SH-SY5Y (cell line): ENCODE measurements at regions not wholly inside any gene's neighbourhood (a gene's known extent, or its start where the extent isn't known, plus 50 kb on each side); places are given as distances from the start of the nearest gene placed in this dataset.
A peak's percentile ranks its signal among the peaks of the same experiment; 100 is the strongest.

Source experiments
- GATA2 ChIP-seq: IDR thresholded peaks from 2 replicates; pipeline ENCODE4 v1.6.1; 2011; ENCODE audit warnings: mild to moderate bottlenecking, low read depth, low read length
- GATA3 ChIP-seq: IDR thresholded peaks from 2 replicates; pipeline ENCODE4 v1.6.1; 2011; ENCODE audit warnings: low read depth, mild to moderate bottlenecking, low read length, moderate library complexity

DNA sequence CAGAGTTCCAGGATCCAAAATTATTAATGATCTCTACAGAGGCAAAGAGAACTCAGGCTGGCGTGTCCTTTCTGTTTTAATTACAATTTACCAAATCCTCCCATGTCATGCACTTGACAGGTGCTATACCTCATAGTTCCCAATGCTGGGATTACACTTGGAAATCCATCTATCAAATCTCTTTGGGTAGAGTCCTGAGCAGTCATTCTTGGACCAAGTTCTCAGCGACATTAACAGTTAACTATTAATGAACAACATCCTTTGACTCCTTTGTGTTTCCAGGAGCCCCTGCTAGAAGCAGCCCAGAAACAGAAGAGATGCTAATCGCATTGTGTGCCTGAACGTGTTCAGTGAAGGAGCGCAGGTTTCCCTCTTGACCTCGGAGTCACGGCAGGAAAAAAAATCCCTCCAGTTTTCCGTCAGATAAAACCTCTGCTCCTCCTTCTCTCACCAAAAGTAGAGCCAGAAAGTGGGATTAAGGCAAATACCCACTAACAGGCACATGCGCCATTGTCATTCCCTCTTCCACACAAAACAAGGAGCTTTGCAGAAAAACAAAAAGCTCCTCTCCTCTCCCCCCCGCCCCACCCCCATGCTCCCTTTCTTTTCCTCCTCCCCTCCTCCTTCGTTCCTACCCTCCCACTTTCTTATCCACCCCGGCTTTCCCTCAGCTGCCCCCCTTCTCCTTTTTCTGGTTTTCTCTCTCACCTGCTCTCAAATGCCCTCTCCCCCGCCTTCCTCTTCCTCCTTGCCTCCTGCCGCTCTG lies 224.7 kb downstream of the ZIC5 start:
- no peak for TF ChIP-seq GATA2
- no peak for TF ChIP-seq GATA3

DNA sequence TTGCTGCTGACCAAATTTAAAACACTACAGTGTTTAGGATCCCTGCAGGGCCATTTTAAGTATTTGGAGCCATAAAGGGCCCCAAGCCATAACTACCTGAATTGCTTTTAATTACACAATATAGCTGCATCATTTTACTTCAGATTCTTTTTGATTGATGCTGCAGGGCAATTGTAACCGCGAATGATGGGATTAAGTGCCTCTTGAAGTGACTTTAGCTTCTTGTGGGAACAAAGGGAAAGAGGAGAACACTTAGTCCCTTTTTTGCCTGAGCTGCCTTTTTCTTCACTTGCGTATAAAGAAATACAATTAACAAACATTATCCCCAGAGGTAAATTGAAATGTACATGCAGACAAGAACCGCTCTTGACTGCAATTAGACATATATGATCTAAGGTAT lies 228.5 kb downstream of the ZIC5 start:
- TF ChIP-seq GATA2 (no peak), GATA3 (no peak)

DNA sequence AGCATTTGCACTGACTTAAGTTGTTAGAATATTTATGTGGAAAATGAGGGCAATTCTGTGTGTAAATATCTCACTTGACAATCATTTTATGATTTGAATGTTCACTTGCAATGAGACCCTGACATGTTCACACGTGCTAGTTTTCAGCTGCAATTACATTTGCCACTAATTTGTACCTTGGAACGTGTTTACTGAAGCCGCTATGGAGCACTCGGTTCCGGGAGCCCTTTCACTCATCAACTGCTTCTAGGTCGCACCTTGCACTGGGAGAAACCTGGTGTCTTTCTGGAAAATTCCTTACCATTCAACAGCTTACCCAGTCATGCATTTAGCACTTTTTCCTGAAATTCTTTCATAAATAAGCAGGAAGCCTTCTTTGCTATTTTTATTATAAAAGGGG lies 229.6 kb downstream of the ZIC5 start:
- no peak for TF ChIP-seq GATA2
- no peak for TF ChIP-seq GATA3

DNA sequence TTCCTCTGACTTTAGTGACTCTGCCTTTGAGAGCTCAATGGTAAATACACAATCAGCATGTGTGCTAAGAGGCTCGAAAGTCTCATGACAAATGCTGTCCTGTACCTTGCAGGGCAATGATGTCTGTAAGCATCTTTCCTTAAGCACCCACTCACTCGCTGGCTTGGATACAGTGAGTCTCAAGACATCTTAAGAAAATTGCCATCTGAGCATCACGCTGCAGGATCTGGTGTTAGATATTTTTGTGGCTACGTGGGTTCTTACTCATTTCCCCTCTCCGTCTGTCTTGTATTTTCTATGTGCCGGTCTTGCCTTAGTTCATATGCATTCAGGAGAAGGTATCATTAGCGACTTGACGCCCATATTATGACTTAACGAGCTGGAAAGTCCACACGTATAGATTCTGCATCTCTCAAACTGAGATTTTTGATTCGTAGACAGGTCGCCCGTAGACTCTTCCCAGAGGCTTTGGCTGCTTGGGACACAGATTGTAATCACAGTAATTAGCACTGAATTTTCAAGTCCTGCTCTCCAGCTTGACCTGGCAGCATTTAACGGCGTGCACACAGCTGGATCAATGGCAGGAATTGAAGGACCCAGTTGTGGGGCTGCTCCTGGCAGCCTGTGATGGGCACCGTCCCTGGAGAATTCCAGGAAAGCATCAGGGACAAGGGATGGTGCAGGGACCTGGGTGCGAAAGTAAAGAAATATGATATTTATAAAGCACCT lies 231.2 kb downstream of the ZIC5 start:
- no peak for TF ChIP-seq GATA3
- TF ChIP-seq GATA2, result peak; percentile 57

DNA sequence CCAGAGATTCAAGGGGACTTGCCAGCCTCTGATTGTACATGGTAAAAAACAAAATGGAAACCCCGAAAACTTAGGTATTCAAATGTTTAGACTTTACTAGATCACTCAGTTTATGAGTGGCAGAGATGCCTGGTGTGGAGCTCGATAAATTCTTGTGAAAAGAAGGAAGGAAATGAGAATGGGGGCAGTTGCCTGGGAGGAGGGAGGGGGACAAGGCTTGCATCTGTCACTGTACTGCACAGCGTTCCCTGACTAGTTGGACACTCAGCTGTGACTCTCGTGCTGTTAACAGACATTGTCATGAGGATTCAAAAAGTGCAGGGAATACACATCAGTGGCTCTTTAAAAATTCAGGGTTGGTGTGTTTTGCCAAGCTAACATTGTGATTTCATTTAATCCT lies 232.9 kb downstream of the ZIC5 start:
- TF ChIP-seq GATA2 (no peak), GATA3 (no peak)

DNA sequence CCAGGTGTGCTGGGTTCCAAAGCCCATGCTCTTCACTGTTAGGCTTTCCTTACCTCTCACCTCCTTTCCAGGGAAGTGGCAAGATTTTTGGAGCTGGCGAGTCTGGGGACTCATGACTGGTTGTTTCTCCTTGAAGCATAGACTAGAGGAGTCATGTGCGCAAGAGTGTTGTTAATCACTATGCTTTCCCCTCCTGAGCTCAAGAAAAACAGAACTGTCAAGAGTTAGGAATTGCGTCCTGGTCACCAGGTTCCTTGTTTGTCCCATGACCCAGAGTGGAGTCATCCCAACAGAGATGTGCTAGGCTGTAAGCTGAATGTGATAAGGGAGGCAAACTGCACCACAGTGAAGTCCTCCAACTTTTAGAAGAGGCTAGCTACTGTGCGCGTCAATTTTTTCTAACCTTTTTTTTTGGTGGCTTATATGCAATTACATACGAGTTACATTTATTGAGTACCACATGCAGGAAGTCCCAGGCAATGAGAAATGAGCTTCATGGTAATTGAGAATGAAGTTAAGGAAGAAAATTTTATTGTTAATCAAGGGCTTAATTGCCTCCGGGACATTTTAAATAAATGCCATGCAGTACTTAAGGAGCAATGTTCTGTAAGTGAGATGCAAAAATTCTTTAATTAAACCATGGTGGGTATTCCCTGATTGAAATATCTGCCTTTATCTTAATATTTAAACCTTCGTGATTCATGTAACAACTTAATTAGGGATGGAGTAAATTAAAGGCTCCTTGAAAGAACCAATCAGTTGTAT lies 233.9 kb downstream of the ZIC5 start:
- no peak for TF ChIP-seq GATA2

DNA sequence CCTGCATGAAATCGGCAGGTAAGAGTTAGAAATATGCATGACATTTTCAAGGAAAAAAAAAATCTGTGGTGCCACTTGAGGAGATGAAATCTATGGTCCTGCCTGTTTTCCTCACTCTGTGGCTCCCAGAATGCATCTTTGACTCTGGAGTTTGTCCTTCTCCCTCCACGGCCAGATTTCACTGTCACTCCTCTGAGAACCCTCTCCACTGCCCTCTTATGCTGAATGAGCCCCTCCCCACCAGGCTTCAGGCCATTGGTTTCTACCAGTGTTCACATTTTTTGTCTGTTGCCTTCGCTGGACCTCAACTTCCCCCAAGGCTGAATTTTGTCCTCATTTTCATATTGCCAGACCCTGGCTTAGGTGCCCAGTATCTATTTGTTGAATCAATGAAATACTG lies 235.0 kb downstream of the ZIC5 start:
- no peak for TF ChIP-seq GATA3
- no peak for TF ChIP-seq GATA2

DNA sequence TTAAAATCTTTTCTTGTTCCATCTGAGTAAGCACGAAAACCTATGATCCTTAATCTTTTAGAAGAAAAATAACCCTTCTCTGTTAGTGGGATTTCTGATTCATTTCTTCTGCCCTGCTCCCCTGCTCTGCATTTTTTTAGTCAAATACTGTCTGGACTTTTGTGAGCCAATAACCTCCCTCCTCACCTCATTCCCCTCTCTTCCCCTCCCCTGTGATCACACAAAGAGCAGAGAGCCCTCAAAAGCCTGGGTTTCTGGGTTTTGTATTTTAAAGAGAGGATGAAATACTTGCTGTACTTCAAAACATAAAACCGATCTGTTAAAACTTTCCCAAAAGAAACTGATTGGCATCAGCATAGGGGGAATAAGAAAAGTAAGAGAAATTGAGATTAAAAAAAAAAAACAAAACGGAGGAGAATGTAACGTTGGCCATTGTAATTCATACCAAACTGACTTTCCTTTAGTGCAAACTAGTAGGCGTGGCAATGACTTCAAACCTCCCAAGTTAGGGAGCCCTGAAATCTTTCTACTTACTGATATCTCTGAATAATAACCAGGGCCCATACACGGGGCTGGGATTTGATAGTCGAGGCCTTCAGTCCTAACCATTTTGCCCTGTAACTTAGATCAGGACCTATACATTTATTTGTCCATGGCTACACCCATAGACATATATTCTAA lies 232.9 kb downstream of the TM9SF2 start:
- TF ChIP-seq GATA3, result no peak
- TF ChIP-seq GATA2, result no peak

DNA sequence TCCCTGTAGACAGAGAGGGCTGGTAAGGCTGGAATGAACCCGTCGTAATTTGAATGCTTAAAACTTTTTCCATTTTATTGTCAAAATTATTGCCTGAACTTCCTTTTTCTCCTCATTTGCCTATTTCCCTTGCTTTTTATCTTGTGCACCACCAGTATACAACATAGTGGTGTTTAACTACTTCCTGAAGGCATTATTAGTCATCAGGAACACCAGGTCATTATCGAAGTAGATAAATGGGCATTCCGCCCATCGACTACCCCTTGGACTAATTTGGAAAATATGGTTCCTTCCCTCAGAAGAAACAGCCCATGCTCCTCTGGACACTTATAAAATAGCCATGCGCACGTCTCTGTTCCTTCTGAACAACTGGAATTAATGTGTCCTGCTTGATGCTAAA lies 232.1 kb downstream of the TM9SF2 start:
- no peak for TF ChIP-seq GATA2
- no peak for TF ChIP-seq GATA3

DNA sequence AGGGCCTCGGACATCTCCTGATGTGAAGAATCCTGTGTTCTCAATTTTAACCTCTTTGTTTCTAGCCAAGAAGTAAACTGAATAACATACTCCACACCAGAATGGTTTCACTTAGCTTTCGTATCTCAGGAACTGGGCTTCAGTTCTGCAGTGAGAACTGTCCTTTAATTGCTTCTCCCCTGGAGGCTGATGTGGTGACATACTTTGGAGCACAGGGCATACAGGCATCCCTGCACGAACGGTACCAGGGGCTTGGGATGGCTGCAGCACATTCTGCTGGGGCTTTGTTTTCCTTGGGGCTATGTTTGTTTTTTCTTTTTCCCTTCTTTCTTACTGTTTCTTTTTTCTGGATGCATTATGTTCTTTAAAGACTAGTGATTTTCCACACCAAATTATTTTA lies 230.5 kb downstream of the TM9SF2 start:
- TF ChIP-seq GATA2, result no peak
- no peak for TF ChIP-seq GATA3

DNA sequence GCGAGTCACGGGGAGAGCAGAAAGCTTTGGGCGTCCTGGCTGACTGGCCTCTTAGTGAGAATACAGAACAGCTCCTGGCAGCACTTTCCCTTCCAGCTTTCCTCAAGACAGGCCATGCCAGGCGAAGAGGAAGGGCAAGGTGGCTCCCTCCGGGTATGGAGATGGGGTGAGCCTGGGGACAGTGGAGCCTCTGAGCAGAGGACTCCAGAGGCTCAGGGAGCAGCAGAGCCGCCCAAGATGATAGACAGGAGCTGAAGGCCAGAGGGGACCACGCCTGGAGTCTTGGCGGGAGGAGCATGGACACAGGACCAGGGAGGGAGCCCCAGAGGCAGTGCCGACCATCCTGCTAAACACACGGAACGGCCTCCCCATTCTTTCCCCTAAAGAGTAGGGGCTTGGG lies 229.1 kb downstream of the TM9SF2 start:
- no peak for TF ChIP-seq GATA2
- TF ChIP-seq GATA3, result no peak

DNA sequence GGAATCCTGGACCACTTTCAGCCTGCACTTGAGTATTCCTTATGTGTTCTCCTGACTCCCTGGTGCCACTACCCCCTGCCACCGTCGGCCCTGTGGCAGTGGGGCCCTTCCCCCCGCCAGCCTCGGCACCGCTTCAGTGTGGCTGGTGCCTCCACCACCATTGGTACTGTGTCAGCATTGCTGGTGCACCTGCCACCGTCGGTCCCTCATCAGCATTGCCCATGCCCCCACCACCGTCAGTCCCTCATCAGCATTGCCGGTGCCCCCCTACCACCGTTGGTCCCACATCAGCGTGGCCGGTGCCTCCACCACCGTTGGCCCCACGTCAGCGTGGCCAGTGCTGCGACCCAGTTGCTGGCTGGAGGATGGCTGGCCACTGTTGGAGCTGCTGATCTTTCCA lies 228.5 kb downstream of the TM9SF2 start:
- TF ChIP-seq GATA3 (no peak), GATA2 (no peak)

DNA sequence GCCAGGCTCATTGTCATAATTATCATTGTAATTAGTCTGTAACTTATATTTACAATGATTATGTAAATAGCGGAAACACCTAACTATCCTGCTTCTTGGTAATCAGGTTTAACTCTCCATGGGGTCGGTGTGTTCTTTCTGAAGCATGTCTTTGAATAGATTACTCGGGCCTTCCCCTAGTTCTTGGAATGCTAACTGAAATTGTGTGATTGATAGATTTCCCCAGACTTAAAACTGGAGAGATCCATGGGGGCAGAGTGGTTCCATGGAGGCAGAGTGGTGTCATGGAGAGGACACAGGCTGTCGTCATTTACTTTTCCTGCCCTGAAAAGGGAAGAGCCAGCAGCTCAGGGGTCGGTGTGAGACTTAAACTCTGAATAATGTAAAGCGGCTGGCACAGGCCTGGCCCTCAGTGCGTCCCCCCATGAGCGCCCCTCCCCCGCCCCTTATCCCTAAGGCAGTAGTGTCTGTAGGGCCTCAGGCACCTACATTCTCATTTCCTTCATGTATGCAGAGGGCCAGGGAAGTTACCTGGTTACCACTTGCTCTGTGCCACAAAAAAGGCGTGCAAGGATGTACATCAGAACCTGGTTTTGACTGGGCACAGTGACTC lies 225.1 kb downstream of the TM9SF2 start:
- TF ChIP-seq GATA3 (no peak), GATA2 (no peak)

DNA sequence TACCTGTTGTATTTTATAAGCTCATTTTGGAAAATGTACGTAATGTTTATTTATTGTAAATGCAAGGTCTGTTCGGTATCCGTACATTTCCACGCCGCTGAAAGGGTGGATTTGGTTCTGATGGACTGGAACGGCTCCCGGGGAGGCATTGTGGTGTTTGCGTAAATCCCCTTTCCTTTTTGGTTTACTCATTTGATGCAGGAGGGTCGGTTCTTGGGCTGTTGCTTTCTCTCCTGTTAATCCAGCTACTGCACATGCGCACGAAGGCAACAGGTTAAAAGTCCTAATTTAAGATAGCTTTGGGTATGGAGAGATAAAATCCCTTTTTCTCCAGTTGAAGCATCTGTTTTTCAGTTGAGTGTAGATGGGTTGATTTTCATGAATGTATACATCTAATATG lies 224.4 kb downstream of the TM9SF2 start:
- no peak for TF ChIP-seq GATA3
- TF ChIP-seq GATA2, result no peak
